Fibroblast of peridontal ligament (primary cell): ENCODE measurements at regions not wholly inside any gene's neighbourhood (a gene's known extent, or its start where the extent isn't known, plus 50 kb on each side); places are given as distances from the start of the nearest gene placed in this dataset.
"Not testable (repeated sequence)": the region's sequence is repeated elsewhere in the genome, so short reads cannot be mapped to it uniquely, and the experiment has no call there.

Source experiments
- DNase-seq: peaks from one replicate; pipeline ENCODE4 v3.0.0-alpha.2; 2010; ENCODE audit errors: extremely low read depth

DNA sequence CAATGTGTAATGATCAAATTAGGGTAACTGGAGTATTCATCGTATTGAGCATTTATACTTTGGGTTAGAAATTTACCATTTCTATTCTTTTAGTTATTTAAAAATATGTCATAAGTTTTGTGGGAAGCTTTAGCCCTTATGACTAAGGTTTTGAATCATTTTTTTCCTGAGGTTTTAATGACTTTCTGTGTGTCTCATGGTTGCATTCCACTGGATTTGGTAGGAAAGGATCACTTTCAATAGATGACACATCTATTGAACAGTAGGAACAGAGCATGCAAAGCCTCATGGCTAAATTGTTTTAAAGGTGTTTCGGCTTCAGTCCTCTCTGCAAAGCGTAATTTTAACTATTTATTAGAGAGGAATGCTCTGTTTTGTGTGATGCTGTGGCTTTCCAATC lies 512.4 kb upstream of the CHD1 start:
- no peak for DNase-seq

DNA sequence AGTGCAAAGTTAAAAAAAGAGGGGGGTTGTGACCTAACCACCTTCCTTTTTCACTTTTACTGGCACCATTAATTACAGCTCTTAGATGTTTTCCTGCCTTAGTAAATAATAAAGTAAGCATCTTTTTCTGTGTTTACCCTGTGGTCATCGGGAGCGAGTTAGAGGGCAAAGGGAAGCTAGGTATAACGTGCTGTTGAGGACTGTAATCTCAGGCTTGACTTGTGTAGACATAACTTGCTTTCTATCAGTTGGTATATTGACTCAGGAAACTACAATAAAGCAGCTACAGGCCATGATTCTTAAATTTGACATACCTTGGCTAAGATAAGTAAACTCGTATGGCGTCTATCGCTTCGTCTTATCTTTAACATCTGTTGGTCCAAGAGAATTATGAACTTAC lies 509.8 kb upstream of the CHD1 start:
- no peak for DNase-seq

DNA sequence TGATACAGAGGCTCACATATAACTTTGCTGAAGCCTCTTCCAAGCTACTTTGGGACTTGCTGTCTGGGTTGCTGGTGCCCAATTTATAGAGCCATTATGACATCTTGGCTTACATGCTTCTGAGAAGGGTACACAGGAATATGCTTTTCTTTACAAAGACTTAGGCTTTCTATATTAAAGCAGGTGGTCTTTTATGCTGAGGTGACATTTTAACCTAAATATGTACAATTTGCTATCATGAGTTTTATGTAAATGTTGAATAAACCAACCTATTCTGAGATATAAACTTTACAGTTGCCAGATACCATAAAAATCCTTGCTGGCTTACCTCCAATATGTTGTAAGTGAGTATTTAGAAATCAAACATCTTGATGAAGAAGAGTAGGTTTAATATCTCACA lies 509.2 kb upstream of the CHD1 start:
- DNase-seq, result no peak

DNA sequence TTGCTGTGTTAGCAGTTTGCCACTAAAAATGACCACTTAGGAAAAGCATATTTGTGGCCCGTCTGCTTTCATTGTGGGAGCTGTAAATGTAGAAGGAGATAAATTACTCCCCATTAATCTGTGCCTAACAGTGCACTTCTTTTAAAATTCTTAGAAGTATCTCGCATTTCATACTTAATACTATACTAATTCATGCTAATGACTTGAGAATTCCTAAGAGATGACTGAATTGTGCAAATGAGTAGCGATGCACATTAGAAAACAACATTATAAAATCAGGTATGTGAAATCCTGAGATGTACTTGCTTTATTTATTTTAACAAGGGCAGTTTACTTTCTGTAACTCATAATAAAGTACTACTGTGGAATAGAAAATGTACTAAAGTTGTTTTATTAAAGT lies 494.6 kb upstream of the CHD1 start:
- not testable (repeated sequence) for DNase-seq

DNA sequence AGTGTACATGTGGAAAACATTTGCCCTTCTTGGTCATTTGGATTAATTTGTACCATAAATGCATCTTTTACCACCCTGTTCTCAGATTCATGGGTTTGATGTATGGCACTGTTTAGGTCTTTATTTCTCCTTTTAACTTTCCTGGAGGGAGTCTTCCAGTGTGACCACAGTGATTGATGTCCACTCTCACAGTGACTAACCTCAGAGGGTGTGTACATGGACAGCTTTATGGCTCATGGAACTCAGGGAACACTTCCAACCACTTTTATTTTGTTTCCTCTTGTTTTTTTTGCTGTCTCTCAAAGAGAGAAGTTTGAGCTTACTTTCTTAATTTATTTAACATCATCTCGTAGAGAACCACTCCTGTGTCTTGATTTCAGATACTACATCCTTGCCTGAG lies 489.8 kb upstream of the CHD1 start:
- not testable (repeated sequence) for DNase-seq

DNA sequence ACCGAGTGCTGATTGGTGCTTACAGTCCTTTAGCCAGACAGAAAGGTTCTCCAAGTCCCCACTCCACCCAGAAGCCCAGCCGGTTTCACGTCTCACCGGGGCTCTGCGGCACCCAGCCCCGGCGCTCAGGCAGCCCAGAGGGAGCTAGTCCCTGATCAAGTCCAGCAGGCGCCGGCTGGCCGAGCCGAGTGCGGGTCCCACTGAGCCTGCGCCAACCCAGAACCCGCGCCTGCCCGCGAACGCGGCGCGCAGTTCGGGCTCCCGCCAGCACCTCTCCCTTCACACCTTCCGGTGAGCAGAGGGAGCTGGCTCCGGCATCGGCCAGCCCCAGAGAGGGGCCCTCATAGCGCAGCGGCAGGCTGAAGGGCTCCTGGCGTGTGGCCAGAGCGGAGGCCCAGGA lies 481.6 kb upstream of the CHD1 start:
- DNase-seq, result not testable (repeated sequence)

DNA sequence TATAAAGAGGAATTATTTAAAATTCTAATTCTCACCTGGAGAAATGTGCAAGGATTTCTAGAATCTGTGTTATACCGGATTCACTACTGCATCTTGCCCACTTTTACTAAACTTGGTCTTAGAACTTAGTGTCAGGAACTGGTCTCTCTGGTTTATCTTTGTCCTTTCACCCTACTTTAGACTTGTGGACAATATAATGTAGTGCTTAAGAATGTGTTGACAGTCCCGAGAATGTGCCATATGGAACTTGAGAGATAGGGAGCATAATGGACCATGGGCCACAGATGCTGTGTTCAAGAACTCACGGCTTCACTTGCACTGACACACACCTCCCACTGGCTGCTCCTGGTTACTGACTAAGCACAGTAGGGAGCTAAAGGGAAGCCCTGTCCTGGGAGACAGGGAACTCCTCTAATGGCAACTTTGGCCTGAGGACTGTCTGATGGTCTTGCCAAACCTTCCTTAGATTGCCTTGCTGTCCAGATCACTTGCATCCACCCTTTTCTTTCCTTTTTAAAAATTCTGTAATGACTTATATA lies 476.0 kb upstream of the CHD1 start:
- not testable (repeated sequence) for DNase-seq

DNA sequence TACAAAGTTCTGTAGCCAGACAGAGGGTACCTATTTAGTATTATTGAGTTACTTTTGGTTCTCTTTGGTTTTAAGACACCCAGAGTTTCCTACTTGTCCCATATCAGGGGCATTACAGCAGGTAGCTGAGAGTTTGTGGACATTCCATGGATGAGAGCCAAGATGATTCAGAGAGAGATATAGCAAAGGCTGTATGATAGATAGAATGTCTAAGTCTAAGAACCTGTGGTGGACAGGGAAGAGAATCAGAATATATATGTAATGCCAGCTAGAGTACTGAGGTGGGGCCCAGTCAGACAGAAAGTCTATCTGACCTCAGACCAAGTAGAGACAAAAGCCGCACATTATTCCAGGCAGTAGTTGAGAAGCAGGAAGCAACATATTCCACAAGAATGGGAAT lies 471.8 kb upstream of the CHD1 start:
- DNase-seq, result not testable (repeated sequence)

DNA sequence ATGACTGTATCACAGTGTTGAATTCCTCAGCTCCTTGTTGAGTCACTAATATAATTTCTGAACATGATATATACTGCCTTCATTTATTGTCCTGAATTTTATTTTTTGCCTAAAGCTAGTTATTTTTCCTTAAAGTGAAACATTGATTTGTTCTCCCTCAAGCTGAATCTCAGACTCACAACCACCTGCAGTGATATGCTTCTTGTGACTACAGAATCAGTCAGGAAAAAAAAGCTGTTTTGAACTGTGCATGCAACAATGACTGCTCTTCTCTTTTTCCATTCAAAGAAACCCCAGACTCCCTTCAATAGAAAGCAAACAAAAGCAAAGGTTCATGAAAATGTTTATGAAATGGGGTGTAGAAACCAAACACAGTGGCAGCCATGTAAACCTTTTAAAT lies 470.2 kb upstream of the CHD1 start:
- no peak for DNase-seq

DNA sequence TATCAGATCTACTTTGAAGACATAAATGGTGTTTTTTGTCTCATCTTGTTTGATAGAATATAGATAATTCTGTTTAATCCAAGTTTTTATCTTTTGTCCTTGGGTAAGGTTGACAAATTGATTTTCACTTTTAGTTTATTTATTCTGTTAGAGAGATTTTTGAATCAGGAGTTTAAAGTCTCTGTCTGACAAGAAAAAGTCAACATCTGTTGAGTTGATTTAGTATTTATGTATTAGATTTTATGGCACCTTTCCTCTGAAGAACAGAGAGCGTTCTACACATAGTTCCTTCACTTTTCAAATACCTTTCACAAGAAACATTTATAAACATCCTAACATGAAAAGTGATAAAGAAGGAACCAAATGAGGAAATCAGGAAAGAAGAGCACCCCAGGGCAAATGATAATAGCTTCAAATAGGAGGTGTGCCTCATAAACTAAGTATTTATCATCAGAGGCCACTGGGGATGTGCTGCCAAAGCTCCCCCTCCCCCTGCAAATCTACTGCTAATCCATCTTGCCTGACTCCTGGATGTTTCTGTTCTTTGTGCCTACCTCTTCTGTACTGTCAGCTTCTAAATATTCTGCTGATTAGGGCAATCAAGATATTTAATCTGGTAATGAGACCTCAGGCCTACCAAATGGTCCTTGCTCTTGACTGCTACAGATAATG lies 457.7 kb upstream of the CHD1 start:
- no peak for DNase-seq

DNA sequence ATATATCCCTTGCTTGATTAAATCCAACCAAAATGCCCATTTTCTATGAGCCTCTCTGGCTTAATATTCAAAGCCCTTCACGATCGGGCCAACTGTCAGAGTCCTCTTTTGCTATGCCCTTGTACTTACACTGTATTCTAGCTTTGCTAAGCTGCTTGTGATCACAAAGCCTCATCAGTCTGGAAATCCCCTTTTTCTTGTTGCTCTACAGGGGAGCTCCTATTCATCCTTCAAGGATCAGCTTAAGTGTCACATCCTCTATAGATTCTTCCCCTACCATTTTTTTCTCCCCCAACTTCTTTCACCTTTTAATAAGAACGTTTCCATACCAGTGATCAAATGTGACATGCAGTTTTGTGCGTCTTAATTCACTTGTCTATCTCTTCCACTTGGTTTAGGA lies 450.4 kb upstream of the CHD1 start:
- DNase-seq, result no peak

DNA sequence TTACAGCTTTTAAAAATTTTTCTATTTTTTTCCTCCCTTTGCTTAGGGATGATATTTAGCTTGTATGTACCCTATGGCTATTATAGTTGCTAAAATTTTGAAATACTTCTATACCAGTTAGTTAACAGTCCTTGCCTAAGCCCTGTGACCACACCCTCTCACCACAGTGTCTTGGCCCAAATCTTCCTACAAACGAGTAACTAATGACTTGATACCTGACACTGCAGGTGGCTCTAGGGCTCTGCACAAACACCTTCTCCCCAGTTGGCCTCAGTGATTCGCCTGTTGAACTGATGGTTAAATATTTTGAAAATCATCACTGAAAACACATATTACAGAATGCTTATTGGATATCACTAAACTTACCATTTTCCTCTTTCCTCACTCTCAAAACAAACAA lies 449.6 kb upstream of the CHD1 start:
- DNase-seq, result no peak

DNA sequence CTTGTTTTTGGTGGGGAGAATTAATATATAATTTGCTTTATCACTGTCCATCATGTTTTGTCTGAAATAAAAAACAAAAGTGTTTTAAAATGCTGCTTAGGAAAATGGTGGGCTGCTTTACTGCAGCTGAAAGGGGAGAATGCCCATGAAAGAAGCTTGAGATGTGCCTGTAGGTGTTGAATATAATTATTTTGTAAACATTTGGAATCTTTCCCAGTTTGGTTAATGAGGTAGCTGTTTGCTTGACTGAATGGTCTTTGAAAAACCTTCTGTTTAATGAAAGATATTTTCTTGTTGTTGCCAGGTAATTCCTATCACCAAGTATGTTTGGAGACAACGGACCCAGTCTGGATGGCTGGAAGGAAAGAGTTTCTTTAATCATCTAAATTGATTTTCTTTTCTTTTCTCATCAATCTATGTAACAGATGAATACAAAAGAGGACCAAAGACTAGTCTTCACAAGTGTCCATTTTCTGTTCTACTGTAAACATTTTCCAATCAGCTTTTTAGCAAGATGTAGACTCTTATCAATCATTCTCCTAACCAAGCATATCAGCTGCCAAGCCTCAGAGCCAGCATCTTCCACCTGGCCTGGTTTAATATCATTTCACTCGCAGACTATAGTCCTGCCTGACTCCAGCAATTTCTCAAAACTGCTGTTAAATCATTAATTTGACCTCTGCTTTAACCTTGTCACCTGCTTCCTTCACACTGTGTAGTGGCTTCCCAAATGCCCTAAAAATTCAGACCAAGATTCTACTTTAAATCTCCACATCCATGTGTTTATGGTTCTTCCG lies 441.2 kb upstream of the CHD1 start:
- no peak for DNase-seq

DNA sequence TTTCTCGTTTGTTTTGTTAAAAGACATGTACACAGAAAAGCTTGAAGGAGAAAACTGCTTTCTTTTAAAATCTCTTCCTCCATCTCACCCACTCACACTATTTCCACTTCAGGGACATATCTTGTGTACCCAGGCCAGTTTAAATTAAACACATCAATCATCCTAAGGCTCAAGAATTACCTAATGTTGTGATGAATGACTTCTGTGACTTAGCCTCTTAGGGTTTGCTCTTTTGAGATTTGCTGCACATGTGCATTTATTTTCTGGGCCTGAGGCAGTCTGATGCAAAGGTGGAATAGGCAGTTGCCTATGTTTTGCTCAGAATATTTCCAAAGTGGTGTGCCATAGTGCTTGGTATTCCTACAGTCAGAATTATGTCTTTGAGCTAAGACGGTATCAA lies 439.9 kb upstream of the CHD1 start:
- no peak for DNase-seq

DNA sequence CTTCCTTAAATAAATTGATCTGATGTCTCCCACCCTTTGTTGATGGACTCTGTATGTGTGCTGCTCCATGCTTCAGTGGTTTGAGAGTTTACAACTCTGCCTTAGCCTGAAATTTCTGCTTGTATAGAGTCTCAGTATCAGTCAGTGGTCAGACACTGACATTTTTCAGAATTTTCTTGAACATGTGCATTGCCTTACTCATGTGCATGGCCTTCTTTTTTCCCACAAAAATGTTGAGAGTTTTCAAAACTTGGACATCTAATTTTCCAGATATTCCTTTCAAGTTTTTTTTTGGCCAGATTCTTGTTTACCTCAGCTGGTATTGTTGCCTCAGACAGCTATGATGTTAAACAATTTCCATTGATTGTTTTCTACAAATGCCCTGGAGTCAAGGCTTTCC lies 427.1 kb upstream of the CHD1 start:
- DNase-seq, result no peak

DNA sequence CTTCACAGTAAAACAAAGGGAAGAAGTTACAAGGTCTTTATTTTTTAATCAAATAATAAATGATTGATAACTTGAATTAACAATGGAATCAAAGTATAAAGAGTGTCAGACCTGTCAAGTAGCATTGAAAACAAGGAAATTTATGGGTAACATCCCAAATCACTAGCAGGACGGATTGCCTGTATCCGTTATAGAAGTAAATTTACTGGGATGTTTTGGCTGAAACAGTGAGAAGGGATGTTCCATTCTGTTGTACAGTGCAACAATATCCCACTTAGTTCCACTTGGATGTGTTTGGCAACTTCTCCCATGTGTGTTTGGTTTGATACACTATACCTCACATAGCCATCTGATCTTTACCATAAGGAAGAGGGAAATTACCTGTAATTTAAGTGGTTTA lies 421.0 kb upstream of the CHD1 start:
- no peak for DNase-seq

DNA sequence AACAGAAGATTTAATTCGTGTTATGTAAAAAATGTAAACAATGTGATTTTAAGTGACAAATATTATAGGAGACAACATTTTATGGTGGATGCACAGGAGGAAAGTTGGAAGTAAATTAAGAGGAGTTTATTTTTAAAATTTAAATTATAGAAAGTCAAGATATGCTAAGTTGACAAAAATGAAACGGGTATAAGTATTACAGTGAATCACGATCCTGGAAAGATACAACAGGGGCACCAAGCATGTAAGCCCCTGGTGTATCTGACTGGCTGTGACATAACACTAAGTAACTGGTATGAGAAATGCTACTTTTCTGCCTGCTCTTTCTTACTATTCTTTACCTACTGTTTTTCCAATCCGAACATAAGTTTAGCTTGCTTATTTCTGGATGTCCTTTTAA lies 419.8 kb upstream of the CHD1 start:
- DNase-seq, result no peak

DNA sequence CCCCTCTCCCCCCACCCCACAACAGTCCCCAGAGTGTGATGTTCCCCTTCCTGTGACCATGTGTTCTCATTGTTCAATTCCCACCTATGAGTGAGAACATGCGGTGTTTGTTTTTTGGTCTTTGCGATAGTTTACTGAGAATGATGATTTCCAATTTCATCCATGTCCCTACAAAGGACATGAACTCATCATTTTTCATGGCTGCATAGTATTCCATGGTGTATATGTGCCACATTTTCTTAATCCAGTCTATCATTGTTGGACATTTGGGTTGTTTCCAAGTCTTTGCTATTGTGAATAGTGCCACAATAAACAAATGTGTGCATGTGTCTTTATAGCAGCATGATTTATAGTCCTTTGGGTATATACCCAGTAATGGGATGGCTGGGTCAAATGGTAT lies 411.0 kb upstream of the CHD1 start:
- not testable (repeated sequence) for DNase-seq

DNA sequence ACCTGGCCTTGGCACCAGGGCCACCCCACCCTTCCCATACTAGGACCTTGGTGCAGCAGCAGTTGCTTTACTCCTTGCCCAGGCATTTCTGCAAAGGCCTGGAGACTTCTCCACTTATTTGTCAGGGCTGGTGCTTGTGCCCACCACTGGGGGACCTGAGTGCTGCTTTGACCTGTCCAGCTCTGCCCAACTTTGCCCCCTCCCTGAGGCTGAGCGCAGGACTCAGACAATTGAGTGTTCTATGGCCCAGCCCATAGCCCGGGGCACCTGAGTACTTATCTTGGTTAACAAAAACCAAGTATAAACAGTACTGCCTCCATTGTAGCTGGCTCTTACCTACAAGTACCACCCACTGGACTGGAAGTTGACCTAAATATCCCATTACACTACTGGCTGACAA lies 406.1 kb upstream of the CHD1 start:
- DNase-seq, result no peak

DNA sequence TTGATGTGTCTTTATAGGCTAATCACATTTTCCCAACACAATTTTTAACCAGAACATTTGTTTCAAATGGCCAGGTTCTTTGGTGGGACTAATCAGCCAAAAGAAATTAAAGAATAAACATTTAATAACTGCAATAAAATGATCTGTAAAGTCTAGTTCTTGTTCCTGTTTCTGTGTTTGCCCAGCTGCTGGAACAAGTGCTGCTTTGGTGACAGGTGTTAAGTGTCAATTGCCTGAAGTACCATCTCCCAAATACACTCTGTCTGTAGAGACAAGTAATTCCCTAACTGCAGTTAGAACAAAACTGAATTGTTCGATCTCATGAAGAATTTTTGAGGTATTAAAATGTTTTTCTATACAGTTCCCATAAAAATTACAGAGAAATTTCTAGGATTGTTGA lies 402.3 kb upstream of the CHD1 start:
- DNase-seq, result no peak

DNA sequence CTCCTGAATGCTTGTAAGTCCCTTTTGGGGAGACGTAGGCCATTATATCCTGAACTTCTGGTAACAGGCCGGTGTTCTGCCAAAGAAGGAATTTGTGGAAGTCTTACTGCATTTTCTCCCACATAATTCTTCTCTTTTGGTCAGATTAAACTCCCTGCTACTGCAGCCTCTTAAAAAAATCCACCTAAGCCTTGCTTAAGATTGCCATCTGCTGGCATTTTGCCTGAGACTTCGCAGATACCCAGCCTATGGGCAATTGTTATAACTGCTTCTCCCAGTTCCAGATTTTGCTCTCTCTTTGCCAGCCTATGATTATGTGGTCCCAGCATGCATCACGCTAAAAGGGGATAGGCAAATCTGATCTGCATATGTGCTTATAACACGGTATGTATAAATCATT lies 391.6 kb upstream of the CHD1 start:
- DNase-seq, result no peak

DNA sequence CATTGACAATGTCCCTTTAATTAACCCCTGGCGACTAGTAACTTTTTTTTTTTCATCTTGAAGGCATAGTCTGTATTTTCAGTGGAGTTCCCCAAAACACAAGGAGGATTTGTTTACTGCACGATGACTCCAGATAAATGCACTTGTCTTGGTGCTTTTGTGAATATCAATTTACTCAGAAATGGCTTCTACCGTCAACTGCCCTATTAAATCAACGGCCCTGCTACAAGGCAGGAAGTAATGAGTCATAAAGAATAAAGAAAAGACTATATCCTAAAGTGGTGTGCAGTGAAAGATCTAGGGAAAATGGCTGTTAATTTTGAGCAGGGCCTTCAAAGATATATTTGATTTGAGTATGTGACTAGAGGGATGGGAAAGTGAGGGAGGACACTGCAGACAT lies 388.3 kb upstream of the CHD1 start:
- no peak for DNase-seq

DNA sequence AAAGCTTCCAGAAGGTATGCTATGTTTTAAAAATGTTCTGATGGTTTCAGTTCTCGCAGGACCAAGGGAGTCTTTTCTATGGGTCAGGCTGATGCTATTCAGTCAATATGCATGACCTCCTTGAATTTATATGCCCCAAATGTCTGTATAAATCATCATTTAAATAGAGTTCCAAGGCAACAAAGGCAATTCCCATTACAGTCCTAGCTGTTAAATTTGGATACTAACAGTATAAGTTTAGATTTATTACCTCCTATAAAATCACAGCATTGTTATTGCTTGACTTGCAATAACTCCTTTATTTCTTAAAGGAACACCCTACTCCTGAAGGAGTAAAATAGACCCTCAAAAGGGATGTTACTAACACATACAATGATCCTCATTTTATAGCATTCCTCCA lies 387.7 kb upstream of the CHD1 start:
- no peak for DNase-seq
